Cardiac muscle cell (in vitro differentiated cells and primary cell): ENCODE measurements at regions not wholly inside any gene's neighbourhood (a gene's known extent, or its start where the extent isn't known, plus 50 kb on each side); places are given as distances from the start of the nearest gene placed in this dataset.

Source experiments
- DNase-seq, 2 donors: peaks; one replicate each; pipeline versions ENCODE4 v3.0.0 to v3.0.0-alpha.2; 2010 to 2017; ENCODE audit warnings: low read depth in 1 of 2, low spot score in 1 of 2
- H3K27ac ChIP-seq: fragments of 200-600 bp; sonication (generic); 2 replicates; pipeline ENCODE4 v1.5.1; 2016
- H3K27me3 ChIP-seq: fragments of 200-600 bp; sonication (generic); 2 replicates; pipeline ENCODE4 v1.6.0; 2016; ENCODE audit warnings: control low read depth
- H3K36me3 ChIP-seq: fragments of 200-600 bp; sonication (generic); 2 replicates; pipeline ENCODE4 v1.5.1; 2016; ENCODE audit warnings: control low read depth
- H3K4me1 ChIP-seq: fragments of 200-600 bp; sonication (generic); 2 replicates; pipeline ENCODE4 v1.8.1; 2017; ENCODE audit warnings: low read depth, mild to moderate bottlenecking, mixed run types
- H3K4me3 ChIP-seq: fragments of 200-600 bp; sonication (generic); 2 replicates; pipeline ENCODE4 v1.5.1; 2016; ENCODE audit warnings: mild to moderate bottlenecking
- H3K9me3 ChIP-seq: fragments of 200-600 bp; sonication (generic); 2 replicates; pipeline ENCODE4 v1.5.1; 2017; ENCODE audit warnings: low read depth, mild to moderate bottlenecking, control low read depth
- CTCF ChIP-seq: IDR thresholded peaks from 2 replicates; pipeline ENCODE4 v1.5.1; 2012; ENCODE audit warnings: low read depth, mild to moderate bottlenecking, low read length

- no peak overlapping the region for H3K4me3 ChIP-seq
- H3K36me3 ChIP-seq: no peaks in the 10 kb centered on the region
- H3K9me3 ChIP-seq: no peaks in the 10 kb centered on the region
- no peak overlapping the region for H3K27ac ChIP-seq
- no peak for TF ChIP-seq CTCF
- no peaks in the 10 kb centered on the region for H3K27me3 ChIP-seq
- H3K4me1 ChIP-seq: no peaks in the 10 kb centered on the region
- DNase-seq: no peak
Measured at GRCh38 chr9:109558718-109559151, 60.6 kb upstream of the PTPN3 start.

- Histone ChIP-seq H3K4me3 (no peak overlapping the region), H3K36me3 (no peaks in the 10 kb centered on the region), H3K27ac (no peak overlapping the region), H3K9me3 (no peaks in the 10 kb centered on the region), H3K27me3 (no peaks in the 10 kb centered on the region), H3K4me1 (no peaks in the 10 kb centered on the region)
- peak; percentile 7 for TF ChIP-seq CTCF
- DNase-seq: peak in 1 of 2 donors; percentile 26
Measured at GRCh38 chr9:109560470-109561132, 62.5 kb upstream of the PTPN3 start.

- H3K4me1 ChIP-seq: no peaks in the 10 kb centered on the region
- H3K36me3 ChIP-seq: no peaks in the 10 kb centered on the region
- no peak for DNase-seq
- H3K9me3 ChIP-seq: no peaks in the 10 kb centered on the region
- no peak overlapping the region for H3K27ac ChIP-seq
- no peak overlapping the region for H3K4me3 ChIP-seq
- no peaks in the 10 kb centered on the region for H3K27me3 ChIP-seq
- TF ChIP-seq CTCF: no peak
Measured at GRCh38 chr9:109561137-109561536, 63.0 kb upstream of the PTPN3 start.

- Histone ChIP-seq H3K9me3 (no peaks in the 10 kb centered on the region), H3K36me3 (no peaks in the 10 kb centered on the region), H3K27ac (no peak overlapping the region), H3K4me3 (no peak overlapping the region), H3K4me1 (peaks cover 5% of the 10 kb centered on the region), H3K27me3 (no peaks in the 10 kb centered on the region)
- no peak for DNase-seq
- TF ChIP-seq CTCF: no peak
Measured at GRCh38 chr9:109568089-109568488, 70.0 kb upstream of the PTPN3 start.

GRCh38 chr9:109568568-109569210, 70.6 kb upstream of the PTPN3 start:
- DNase-seq: no peak
- H3K27ac ChIP-seq: no peak overlapping the region
- H3K4me3 ChIP-seq: no peak overlapping the region
- H3K9me3 ChIP-seq: no peaks in the 10 kb centered on the region
- peaks cover 5% of the 10 kb centered on the region for H3K4me1 ChIP-seq
- no peaks in the 10 kb centered on the region for H3K36me3 ChIP-seq
- no peaks in the 10 kb centered on the region for H3K27me3 ChIP-seq
- no peak for TF ChIP-seq CTCF
